A549 (cell line): ENCODE measurements at regions not wholly inside any gene's neighbourhood (a gene's known extent, or its start where the extent isn't known, plus 50 kb on each side); places are given as distances from the start of the nearest gene placed in this dataset.
"Not testable (repeated sequence)": the region's sequence is repeated elsewhere in the genome, so short reads cannot be mapped to it uniquely, and the experiment has no call there.

Experiments used
- ATAC-seq, 2 experiments: fragments of 200-7000 bp in 1 of 2; fragments of >200 bp in 1 of 2; cut with Nextera tagmentation in 1 of 2; cut with Tn5 transposase in 1 of 2; 3 replicates each; pipeline versions ENCODE4 v1.8.0 to v1.9.1; 2018 to 2020; ENCODE audit warnings: mild to moderate bottlenecking in 1 of 2, moderate library complexity in 1 of 2
- CTCF ChIA-PET: fragments of 300-600 bp; sonication (Branson Sonifier 250); formaldehyde crosslinking; extraction: SDS; loops from one replicate; lab custom pipeline; 2021; ENCODE audit warnings: antibody characterized with exemption, inconsistent platforms; lab: Yijun Ruan, JAX
- POLR2A ChIA-PET: fragments of 350-600 bp; formaldehyde crosslinking; extraction: SDS; loops from one replicate; lab custom pipeline; 2021; ENCODE audit warnings: antibody characterized with exemption, inconsistent platforms; lab: Yijun Ruan, JAX
- DNase-seq, 2 experiments: peaks; one replicate each; pipeline versions ENCODE4 v3.0.0 to v3.0.0-alpha.2; 2011 to 2016; ENCODE audit warnings: low read depth in 1 of 2, low spot score in 1 of 2
- FAIRE-seq: peaks from 2 replicates; lab custom pipeline; 2011; peaks lifted over from hg19 to GRCh38; lab: Jason Lieb, UNC
- H3K27ac ChIP-seq, 2 experiments: fragments of >200 bp; sonication (Bioruptor Twin); formaldehyde crosslinking; 3 replicates each; pipeline ENCODE4 v1.5.1; 2016 to 2017
- H3K4me1 ChIP-seq: fragments of >200 bp; sonication (Bioruptor Twin); formaldehyde crosslinking; 3 replicates; pipeline ENCODE4 v1.6.1; 2016
- H3K4me2 ChIP-seq: fragments of >200 bp; sonication (Bioruptor Twin); formaldehyde crosslinking; 3 replicates; pipeline ENCODE4 v1.6.1; 2016
- H3K4me3 ChIP-seq: fragments of >200 bp; sonication (Bioruptor Twin); formaldehyde crosslinking; 3 replicates; pipeline ENCODE4 v1.5.1; 2016
- H3K9me3 ChIP-seq: fragments of >200 bp; sonication (Bioruptor Twin); formaldehyde crosslinking; 3 replicates; pipeline ENCODE4 v1.6.1; 2016
- CHD2 ChIP-seq: fragments of 150-350 bp; IDR thresholded peaks from 2 replicates; pipeline ENCODE4 v1.6.1; 2014; ENCODE audit warnings: low read length; ENCODE audit not compliant: partially characterized antibody
- CTCF ChIP-seq: fragments of >200 bp; sonication (Bioruptor Twin); formaldehyde crosslinking; IDR thresholded peaks from 3 replicates; pipeline ENCODE4 v1.5.1; 2016
- E2F6 ChIP-seq: IDR thresholded peaks from 2 replicates; pipeline ENCODE4 v1.6.1; 2012; ENCODE audit warnings: low read depth, borderline replicate concordance
- EHF ChIP-seq: fragments of 250-450 bp; sonication (Bioruptor Pico); IDR thresholded peaks from 2 replicates; pipeline ENCODE4 v1.5.0; 2020; ENCODE audit warnings: mild to moderate bottlenecking
- EHMT2 ChIP-seq: fragments of 200-600 bp; sonication (generic); IDR thresholded peaks from 2 replicates; pipeline ENCODE4 v1.6.1; 2016; ENCODE audit warnings: antibody characterized with exemption, low read depth, mild to moderate bottlenecking, moderate library complexity
- FOSL2 ChIP-seq, 2 experiments: fragments of 450-650 bp in 1 of 2; fragments of >200 bp in 1 of 2; sonication (Bioruptor Twin) in 1 of 2; formaldehyde crosslinking; IDR thresholded peaks; 2 replicates each; pipeline versions ENCODE4 v1.5.0 to v1.6.1; 2016 to 2020; ENCODE audit warnings: mild to moderate bottlenecking in 1 of 2, moderate library complexity in 1 of 2
- FOXS1 ChIP-seq: fragments of 250-450 bp; sonication (Bioruptor Pico); IDR thresholded peaks from 2 replicates; pipeline ENCODE4 v1.5.0; 2020; ENCODE audit warnings: mild to moderate bottlenecking, moderate library complexity
- GATA3 ChIP-seq: IDR thresholded peaks from 2 replicates; pipeline ENCODE4 v1.6.1; 2012; ENCODE audit warnings: borderline replicate concordance
- HEYL ChIP-seq: fragments of 250-450 bp; sonication (Bioruptor Pico); IDR thresholded peaks from 2 replicates; pipeline ENCODE4 v1.8.0; 2021; ENCODE audit warnings: mild to moderate bottlenecking, moderate library complexity
- HOXB13 ChIP-seq: fragments of 250-450 bp; sonication (Bioruptor Pico); IDR thresholded peaks from 2 replicates; pipeline ENCODE4 v1.5.0; 2020; ENCODE audit warnings: low read depth, mild to moderate bottlenecking, moderate library complexity
- JUN ChIP-seq, 2 experiments: fragments of >200 bp; sonication (Bioruptor Twin); formaldehyde crosslinking; IDR thresholded peaks; 2 replicates in 1 of 2; 3 replicates in 1 of 2; pipeline ENCODE4 v1.6.1; 2016 to 2017
- JUNB ChIP-seq: fragments of >200 bp; sonication (Bioruptor Twin); formaldehyde crosslinking; IDR thresholded peaks from 2 replicates; pipeline ENCODE4 v1.6.1; 2016
- KDM1A ChIP-seq: fragments of 200-600 bp; sonication (generic); IDR thresholded peaks from 2 replicates; pipeline ENCODE4 v1.6.1; 2016; ENCODE audit warnings: low read depth, mild to moderate bottlenecking
- KDM5A ChIP-seq: fragments of 200-600 bp; sonication (generic); IDR thresholded peaks from 2 replicates; pipeline ENCODE4 v1.6.1; 2016; ENCODE audit warnings: antibody characterized with exemption, mild to moderate bottlenecking
- NPAS2 ChIP-seq: fragments of 250-450 bp; sonication (Bioruptor Pico); IDR thresholded peaks from 2 replicates; pipeline ENCODE4 v1.8.0; 2022; ENCODE audit warnings: mild to moderate bottlenecking, moderate library complexity, borderline replicate concordance
- POLR2A ChIP-seq: IDR thresholded peaks from 2 replicates; pipeline ENCODE4 v1.6.1; 2012; ENCODE audit warnings: mild to moderate bottlenecking, low read length
- RCOR1 ChIP-seq: fragments of 150-350 bp; IDR thresholded peaks from 2 replicates; pipeline ENCODE4 v1.6.1; 2014; ENCODE audit warnings: antibody characterized with exemption, low read length, low read depth
- RFX5 ChIP-seq: fragments of 450-650 bp; IDR thresholded peaks from 2 replicates; pipeline ENCODE4 v1.7.1; 2014; ENCODE audit warnings: antibody characterized with exemption, mild to moderate bottlenecking, moderate library complexity
- SMC3 ChIP-seq: fragments of >200 bp; sonication (Bioruptor Twin); formaldehyde crosslinking; IDR thresholded peaks from 3 replicates; pipeline ENCODE4 v1.6.1; 2018; ENCODE audit warnings: inconsistent platforms
- TFCP2L1 ChIP-seq: fragments of 250-450 bp; sonication (Bioruptor Pico); IDR thresholded peaks from 2 replicates; pipeline ENCODE4 v1.5.0; 2021; ENCODE audit warnings: mild to moderate bottlenecking
- USF2 ChIP-seq: fragments of 450-650 bp; IDR thresholded peaks from 2 replicates; pipeline ENCODE4 v1.6.1; 2014; ENCODE audit warnings: antibody characterized with exemption
- WGBS: methylation state at CpG from one replicate; pipeline ENCODE4 v1.1.6; 2017; ENCODE audit errors: missing lambda C conversion rate; 5-methylcytosine and 5-hydroxymethylcytosine counted together
- TF ChIP-seq, protein P1 (sequence below): fragments of 250-450 bp; sonication (Bioruptor Pico); IDR thresholded peaks from 2 replicates; pipeline ENCODE4 v1.5.0; 2020; ENCODE audit warnings: low read depth, mild to moderate bottlenecking, moderate library complexity

- H3K4me1 ChIP-seq, POLR2A ChIA-PET, CTCF ChIA-PET, H3K4me3 ChIP-seq, H3K9me3 ChIP-seq, DNase-seq, FAIRE-seq, H3K27ac ChIP-seq, H3K4me2 ChIP-seq: not testable (repeated sequence)
- peak in 1 of 2 experiments; percentile 15; a peak in 1 of 6 replicates for ATAC-seq
- WGBS = 84% methylated on average over 13 of the region's 19 CpGs
Measured at GRCh38 chr12:131285905-131286295, 332.2 kb downstream of the ADGRD1 start.

DNA sequence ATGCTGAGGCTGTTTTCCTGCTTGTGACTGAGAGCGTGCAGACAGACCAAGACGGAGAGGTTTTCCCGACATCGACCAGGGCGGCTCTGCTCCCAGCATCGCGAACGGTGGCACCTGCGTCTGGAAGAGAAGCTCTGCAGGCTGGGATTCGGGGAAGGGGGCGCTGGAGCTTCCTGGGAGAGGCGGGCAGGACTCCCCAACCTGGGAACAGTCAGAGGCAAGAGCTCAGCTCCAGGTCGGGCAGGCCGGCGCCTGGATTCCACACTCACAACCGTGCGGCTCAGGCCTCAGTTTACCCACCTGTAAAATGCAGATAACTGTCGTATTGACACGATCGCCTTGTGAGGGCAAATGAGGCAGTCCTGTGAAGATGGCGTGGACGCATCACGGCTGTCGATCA, 332.6 kb downstream of the ADGRD1 start:
- DNase-seq, ATAC-seq, H3K4me3 ChIP-seq, H3K4me2 ChIP-seq, H3K4me1 ChIP-seq, POLR2A ChIA-PET, H3K9me3 ChIP-seq, H3K27ac ChIP-seq, CTCF ChIA-PET: not testable (repeated sequence)
- peak; percentile 32 for FAIRE-seq
- WGBS = 100% methylated on average over 5 of the region's 24 CpGs

DNA sequence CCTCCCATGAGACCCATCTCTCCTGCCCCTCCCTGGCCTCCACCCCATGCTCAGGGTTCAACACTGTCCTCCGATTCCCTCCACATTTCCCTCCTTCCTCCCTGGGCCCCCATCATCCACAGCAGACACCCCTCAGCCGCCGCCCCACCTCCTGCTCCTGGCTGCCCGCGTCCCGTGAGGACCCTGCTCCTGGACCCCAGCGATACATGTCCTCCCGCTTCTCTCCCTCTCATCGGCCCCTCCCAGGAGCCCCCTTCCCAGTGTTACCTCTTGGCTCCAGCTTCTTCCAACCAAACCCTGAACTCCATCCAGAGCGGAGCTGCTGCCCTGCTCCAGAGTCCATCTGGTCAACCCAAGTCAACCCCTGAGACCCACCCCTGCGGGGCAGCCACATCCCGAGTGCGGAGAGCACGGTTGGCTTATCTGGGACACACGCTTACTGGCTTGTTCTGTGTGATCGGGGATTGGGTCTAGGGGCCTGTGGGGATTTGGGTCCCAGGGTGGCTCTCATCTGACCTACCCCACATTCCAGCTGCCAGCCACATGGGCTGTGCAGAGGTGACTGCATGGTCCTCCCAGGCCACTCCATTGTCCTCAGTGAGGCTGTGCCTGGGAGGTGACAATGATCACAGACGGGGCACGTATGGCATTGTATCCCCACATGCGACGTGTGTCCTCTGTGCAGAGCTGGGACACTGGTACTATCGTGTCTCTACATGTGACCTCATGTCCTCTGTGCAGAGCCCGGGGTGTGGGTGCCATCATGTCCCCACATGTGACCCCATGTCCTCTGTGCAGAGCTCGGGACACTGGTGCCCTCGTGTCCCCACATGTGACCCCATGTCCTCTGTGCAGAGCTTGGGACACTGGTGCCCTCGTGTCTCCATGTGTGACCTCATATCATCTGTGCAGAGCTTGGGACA, 333.6 kb downstream of the ADGRD1 start:
- H3K9me3 ChIP-seq = no peaks in the 10 kb centered on the region
- TF ChIP-seq EHF (CRISPR knock-in tag) (no peak), JUNB (no peak), POLR2A (no peak), FOSL2 (IDR thresholded peaks at IDR 0.05) (no peak), FOSL2 (CRISPR knock-in tag; IDR thresholded peaks at IDR 0.05) (no peak), HEYL (no peak), SMC3 (no peak), FOXS1 (CRISPR knock-in tag) (no peak), E2F6 (no peak), CTCF (no peak), EHMT2 (no peak), JUN (IDR thresholded peaks at IDR 0.05) (no peak), KDM1A (no peak), NPAS2 (CRISPR knock-in tag) (no peak)
- no peak overlapping the region for H3K27ac ChIP-seq
- WGBS = 79% methylated on average over 20 of the region's 25 CpGs
- ChIA-PET POLR2A (no interaction called here), CTCF (interaction anchor here (1.4 kb wide), 1 partner anchor 183 kb away, joined by 3 read pairs; no protein-coding TSS in a partner anchor)
- H3K4me1 ChIP-seq = peaks cover 4% of the 10 kb centered on the region; the same call in 1 of the 3 replicates
- no peak overlapping the region for H3K4me3 ChIP-seq
- no peak for ATAC-seq
- no peak for FAIRE-seq
- DNase-seq = no peak
- H3K4me2 ChIP-seq = no peak overlapping the region

DNA sequence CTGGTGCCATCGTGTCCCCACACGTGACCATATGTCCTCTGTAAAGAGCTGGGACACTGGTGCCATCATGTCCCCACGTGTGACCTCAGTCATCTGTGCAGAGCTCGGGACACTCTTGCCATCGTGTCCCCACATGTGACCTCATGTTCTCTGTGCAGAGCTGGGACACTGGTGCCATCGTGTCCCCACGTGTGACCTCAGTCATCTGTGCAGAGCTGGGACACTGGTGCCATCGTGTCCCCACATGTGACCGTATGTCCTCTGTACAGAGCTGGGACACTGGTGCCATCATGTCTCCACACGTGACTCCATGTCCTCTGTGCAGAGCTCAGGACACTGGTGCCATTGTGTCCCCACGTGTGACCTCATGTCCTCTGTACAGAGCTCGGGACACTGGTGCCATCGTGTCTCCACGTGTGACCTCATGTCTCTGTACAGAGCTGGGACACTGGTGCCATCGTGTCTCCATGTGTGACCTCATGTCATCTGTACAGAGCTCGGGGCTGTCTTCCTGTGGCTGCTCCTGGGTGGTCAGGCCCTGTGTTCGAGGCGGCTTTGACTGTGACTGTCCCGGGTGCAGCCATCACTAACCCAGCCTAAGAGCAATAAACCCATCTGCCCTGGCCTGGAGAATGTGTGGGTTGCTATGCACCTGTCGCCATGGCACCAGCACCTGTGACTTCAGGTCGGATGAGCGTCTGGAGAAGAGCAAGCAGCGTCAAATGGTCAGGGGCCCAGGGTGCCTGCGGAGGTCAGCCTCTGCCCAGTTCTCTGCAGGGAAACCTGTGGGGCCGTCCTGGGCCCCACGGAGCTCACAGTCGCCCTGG, 334.4 kb downstream of the ADGRD1 start:
- FAIRE-seq = no peak
- Histone ChIP-seq H3K4me2 (no peak overlapping the region), H3K27ac (no peak overlapping the region), H3K4me1 (peaks cover 4% of the 10 kb centered on the region; the same call in 1 of the 3 replicates), H3K4me3 (no peak overlapping the region), H3K9me3 (no peaks in the 10 kb centered on the region)
- ChIA-PET POLR2A (no interaction called here), CTCF (interaction anchor here (0.7 to 1.4 kb wide), 2 partner anchors 23 to 184 kb away, joined by 3 read pairs; no protein-coding TSS in a partner anchor)
- DNase-seq = no peak
- ATAC-seq = no peak
- 65% methylated on average over 19 of the region's 27 CpGs for WGBS
- TF ChIP-seq GATA3 = no peak
- no peak for TF ChIP-seq KDM5A
- TF ChIP-seq FOXS1 (CRISPR knock-in tag) = no peak
- TF ChIP-seq, protein P1, sequence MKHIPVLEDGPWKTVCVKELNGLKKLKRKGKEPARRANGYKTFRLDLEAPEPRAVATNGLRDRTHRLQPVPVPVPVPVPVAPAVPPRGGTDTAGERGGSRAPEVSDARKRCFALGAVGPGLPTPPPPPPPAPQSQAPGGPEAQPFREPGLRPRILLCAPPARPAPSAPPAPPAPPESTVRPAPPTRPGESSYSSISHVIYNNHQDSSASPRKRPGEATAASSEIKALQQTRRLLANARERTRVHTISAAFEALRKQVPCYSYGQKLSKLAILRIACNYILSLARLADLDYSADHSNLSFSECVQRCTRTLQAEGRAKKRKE (CRISPR knock-in tag) = no peak
- no peak for TF ChIP-seq RFX5
- no peak for TF ChIP-seq RCOR1
- no peak for TF ChIP-seq EHF (CRISPR knock-in tag)
- TF ChIP-seq TFCP2L1 = no peak
- no peak for TF ChIP-seq USF2
- no peak for TF ChIP-seq HOXB13 (CRISPR knock-in tag)
- no peak for TF ChIP-seq CHD2
